BLaER1 (cell line): ENCODE measurements at regions not wholly inside any gene's neighbourhood (a gene's known extent, or its start where the extent isn't known, plus 50 kb on each side); places are given as distances from the start of the nearest gene placed in this dataset.
A peak's percentile ranks its signal among the peaks of the same experiment; 100 is the strongest.

ENCODE experiments used
- H3K27ac ChIP-seq: shearing (Covaris generic); formaldehyde crosslinking; 2 replicates; pipeline ENCODE4 v1.8.1; 2022
- H3K27me3 ChIP-seq: shearing (Covaris generic); formaldehyde crosslinking; 2 replicates; pipeline ENCODE4 v1.8.1; 2022
- H3K36me3 ChIP-seq: shearing (Covaris generic); formaldehyde crosslinking; 2 replicates; pipeline ENCODE4 v1.8.1; 2022
- H3K4me1 ChIP-seq: shearing (Covaris generic); formaldehyde crosslinking; 2 replicates; pipeline ENCODE4 v1.8.1; 2022
- H3K4me2 ChIP-seq: shearing (Covaris generic); formaldehyde crosslinking; 2 replicates; pipeline ENCODE4 v1.8.1; 2022
- H3K4me3 ChIP-seq: shearing (Covaris generic); formaldehyde crosslinking; 2 replicates; pipeline ENCODE4 v1.8.1; 2022
- H3K9ac ChIP-seq: shearing (Covaris generic); formaldehyde crosslinking; 2 replicates; pipeline ENCODE4 v1.8.1; 2022
- H3K9me3 ChIP-seq: shearing (Covaris generic); formaldehyde crosslinking; 2 replicates; pipeline ENCODE4 v1.8.1; 2022
- H4K20me1 ChIP-seq: shearing (Covaris generic); formaldehyde crosslinking; 2 replicates; pipeline ENCODE4 v1.8.1; 2022
- Cebpa-rat ChIP-seq: shearing (Covaris generic); IDR thresholded peaks from 2 replicates; pipeline ENCODE4 v1.8.1; 2022

- Histone ChIP-seq H3K27me3 (no peaks in the 10 kb centered on the region), H4K20me1 (no peaks in the 10 kb centered on the region), H3K4me2 (peak overlapping the region; percentile 73), H3K36me3 (no peaks in the 10 kb centered on the region), H3K9ac (no peak overlapping the region), H3K4me1 (peaks cover 48% of the 10 kb centered on the region), H3K4me3 (no peak overlapping the region), H3K27ac (peak overlapping the region; percentile 85), H3K9me3 (peaks cover 68% of the 10 kb centered on the region)
- no peak for TF ChIP-seq Cebpa-rat
Measured at GRCh38 chr1:11406845-11407244, 72.1 kb upstream of the DISP3 start.

- H4K20me1 ChIP-seq = no peaks in the 10 kb centered on the region
- H3K9ac ChIP-seq = peak overlapping the region; percentile 60
- H3K4me3 ChIP-seq = peak overlapping the region; percentile 35
- H3K4me1 ChIP-seq = peaks cover 48% of the 10 kb centered on the region
- TF ChIP-seq Cebpa-rat = no peak
- H3K27ac ChIP-seq = peak overlapping the region; percentile 85
- H3K9me3 ChIP-seq = peaks cover 71% of the 10 kb centered on the region
- H3K4me2 ChIP-seq = peak overlapping the region; percentile 73
- no peaks in the 10 kb centered on the region for H3K36me3 ChIP-seq
- H3K27me3 ChIP-seq = no peaks in the 10 kb centered on the region
Measured at GRCh38 chr1:11407301-11407994, 71.5 kb upstream of the DISP3 start.

- no peak for TF ChIP-seq Cebpa-rat
- H3K36me3 ChIP-seq = no peaks in the 10 kb centered on the region
- no peak overlapping the region for H3K4me2 ChIP-seq
- no peak overlapping the region for H3K9ac ChIP-seq
- H3K4me3 ChIP-seq = no peak overlapping the region
- H3K4me1 ChIP-seq = peaks cover 43% of the 10 kb centered on the region
- no peak overlapping the region for H3K27ac ChIP-seq
- peaks cover 48% of the 10 kb centered on the region for H3K9me3 ChIP-seq
- H4K20me1 ChIP-seq = no peaks in the 10 kb centered on the region
- no peaks in the 10 kb centered on the region for H3K27me3 ChIP-seq
Measured at GRCh38 chr1:11412141-11412540, 66.8 kb upstream of the DISP3 start.

- peak overlapping the region; percentile 59 for H3K4me2 ChIP-seq
- no peak for TF ChIP-seq Cebpa-rat
- H3K36me3 ChIP-seq = no peaks in the 10 kb centered on the region
- no peaks in the 10 kb centered on the region for H4K20me1 ChIP-seq
- H3K9me3 ChIP-seq = peaks cover 38% of the 10 kb centered on the region
- H3K27ac ChIP-seq = no peak overlapping the region
- no peak overlapping the region for H3K4me3 ChIP-seq
- H3K9ac ChIP-seq = no peak overlapping the region
- H3K4me1 ChIP-seq = peaks cover 25% of the 10 kb centered on the region
- H3K27me3 ChIP-seq = no peaks in the 10 kb centered on the region
Measured at GRCh38 chr1:11413986-11414391, 65.0 kb upstream of the DISP3 start.

GRCh38 chr1:11414926-11415538 is 63.9 kb upstream of the DISP3 start:
- Histone ChIP-seq H3K9me3 (peaks cover 28% of the 10 kb centered on the region), H3K36me3 (no peaks in the 10 kb centered on the region), H3K27me3 (no peaks in the 10 kb centered on the region), H3K4me1 (peaks cover 14% of the 10 kb centered on the region), H3K4me3 (no peak overlapping the region), H3K27ac (no peak overlapping the region), H4K20me1 (no peaks in the 10 kb centered on the region), H3K9ac (no peak overlapping the region), H3K4me2 (no peak overlapping the region)
- TF ChIP-seq Cebpa-rat = no peak

GRCh38 chr1:11417162-11417561 is 61.8 kb upstream of the DISP3 start:
- H3K4me1 ChIP-seq = peaks cover 13% of the 10 kb centered on the region
- no peak overlapping the region for H3K4me2 ChIP-seq
- H3K9me3 ChIP-seq = peaks cover 6% of the 10 kb centered on the region; the same call in 1 of the 2 replicates
- H4K20me1 ChIP-seq = no peaks in the 10 kb centered on the region
- no peak overlapping the region for H3K9ac ChIP-seq
- H3K27ac ChIP-seq = no peak overlapping the region
- no peaks in the 10 kb centered on the region for H3K36me3 ChIP-seq
- TF ChIP-seq Cebpa-rat = no peak
- no peak overlapping the region for H3K4me3 ChIP-seq
- H3K27me3 ChIP-seq = no peaks in the 10 kb centered on the region

- H3K9ac ChIP-seq = no peak overlapping the region
Measured at GRCh38 chr1:11418056-11418455, 60.9 kb upstream of the DISP3 start.

GRCh38 chr1:11421443-11421842 is 57.5 kb upstream of the DISP3 start:
- Histone ChIP-seq H3K4me3 (no peak overlapping the region), H3K27me3 (no peaks in the 10 kb centered on the region), H3K4me1 (no peaks in the 10 kb centered on the region), H3K36me3 (no peaks in the 10 kb centered on the region), H4K20me1 (no peaks in the 10 kb centered on the region), H3K9ac (no peak overlapping the region), H3K27ac (no peak overlapping the region), H3K4me2 (no peak overlapping the region), H3K9me3 (no peaks in the 10 kb centered on the region)
- no peak for TF ChIP-seq Cebpa-rat

More at GRCh38 chr1:11418056-11418455, 60.9 kb upstream of the DISP3 start:
- Histone ChIP-seq H3K4me1 (peaks cover 13% of the 10 kb centered on the region), H3K36me3 (no peaks in the 10 kb centered on the region), H3K4me3 (no peak overlapping the region), H4K20me1 (no peaks in the 10 kb centered on the region), H3K4me2 (no peak overlapping the region), H3K9me3 (no peaks in the 10 kb centered on the region), H3K27me3 (no peaks in the 10 kb centered on the region), H3K27ac (no peak overlapping the region)
- TF ChIP-seq Cebpa-rat = no peak

GRCh38 chr1:11422686-11423085 is 56.3 kb upstream of the DISP3 start:
- Histone ChIP-seq H3K4me3 (no peak overlapping the region), H3K4me1 (peaks cover 8% of the 10 kb centered on the region), H3K4me2 (no peak overlapping the region), H3K27ac (no peak overlapping the region), H3K27me3 (no peaks in the 10 kb centered on the region), H3K9me3 (no peaks in the 10 kb centered on the region), H4K20me1 (no peaks in the 10 kb centered on the region), H3K36me3 (no peaks in the 10 kb centered on the region), H3K9ac (no peak overlapping the region)
- no peak for TF ChIP-seq Cebpa-rat

GRCh38 chr1:11426617-11427016 is 52.3 kb upstream of the DISP3 start:
- Histone ChIP-seq H3K9ac (no peak overlapping the region), H3K27me3 (no peaks in the 10 kb centered on the region), H3K4me1 (peaks cover 9% of the 10 kb centered on the region), H3K4me3 (no peak overlapping the region), H4K20me1 (no peaks in the 10 kb centered on the region), H3K9me3 (no peaks in the 10 kb centered on the region), H3K4me2 (no peak overlapping the region), H3K36me3 (no peaks in the 10 kb centered on the region), H3K27ac (no peak overlapping the region)
- no peak for TF ChIP-seq Cebpa-rat
